ENCODE measurements at regions not wholly inside any gene's neighbourhood (a gene's known extent, or its start where the extent isn't known, plus 50 kb on each side); places are given as distances from the start of the nearest gene placed in this dataset.

GRCh38 chr4:79695848-79696247, 287.8 kb upstream of the GK2 start:
- Mint-ChIP-seq H3K4me3 (ENCODE audit: unreplicated experiment) (no peak overlapping the region), H3K4me1 (ENCODE audit: low read depth, unreplicated experiment) (peaks cover 21% of the 10 kb centered on the region), H3K36me3 (ENCODE audit: insufficient read depth, unreplicated experiment) (no peaks in the 10 kb centered on the region), H3K9me3 (ENCODE audit: unreplicated experiment) (peaks cover 48% of the 10 kb centered on the region), H3K27me3 (ENCODE audit: insufficient read depth, unreplicated experiment) (no peaks in the 10 kb centered on the region), H3K27ac (ENCODE audit: unreplicated experiment) (no peak overlapping the region)
- Histone ChIP-seq H3K9me3 (no peaks in the 10 kb centered on the region; the same call in 1 of the 2 replicates), H3K36me3 (ENCODE audit: control insufficient read depth, insufficient read depth, low read length) (no peaks in the 10 kb centered on the region), H3K4me1 (peaks cover 5% of the 10 kb centered on the region; the same call in 1 of the 2 replicates), H3K4me3 (ENCODE audit: low read depth, low read length) (no peak overlapping the region), H3K27me3 (replicated peaks; ENCODE audit: control insufficient read depth, insufficient read depth, low read length) (no peaks in the 10 kb centered on the region)
- BruUV-seq (replicated peaks): no TSS peak
- intact Hi-C loops (cut with micrococcal nuclease; ENCODE audit: unreplicated experiment): no loop called here
- DNase-seq: no peak
- ChIA-PET POLR2A (no interaction called here), CTCF (no interaction called here)
- TF ChIP-seq, protein P1, sequence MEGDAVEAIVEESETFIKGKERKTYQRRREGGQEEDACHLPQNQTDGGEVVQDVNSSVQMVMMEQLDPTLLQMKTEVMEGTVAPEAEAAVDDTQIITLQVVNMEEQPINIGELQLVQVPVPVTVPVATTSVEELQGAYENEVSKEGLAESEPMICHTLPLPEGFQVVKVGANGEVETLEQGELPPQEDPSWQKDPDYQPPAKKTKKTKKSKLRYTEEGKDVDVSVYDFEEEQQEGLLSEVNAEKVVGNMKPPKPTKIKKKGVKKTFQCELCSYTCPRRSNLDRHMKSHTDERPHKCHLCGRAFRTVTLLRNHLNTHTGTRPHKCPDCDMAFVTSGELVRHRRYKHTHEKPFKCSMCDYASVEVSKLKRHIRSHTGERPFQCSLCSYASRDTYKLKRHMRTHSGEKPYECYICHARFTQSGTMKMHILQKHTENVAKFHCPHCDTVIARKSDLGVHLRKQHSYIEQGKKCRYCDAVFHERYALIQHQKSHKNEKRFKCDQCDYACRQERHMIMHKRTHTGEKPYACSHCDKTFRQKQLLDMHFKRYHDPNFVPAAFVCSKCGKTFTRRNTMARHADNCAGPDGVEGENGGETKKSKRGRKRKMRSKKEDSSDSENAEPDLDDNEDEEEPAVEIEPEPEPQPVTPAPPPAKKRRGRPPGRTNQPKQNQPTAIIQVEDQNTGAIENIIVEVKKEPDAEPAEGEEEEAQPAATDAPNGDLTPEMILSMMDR (IDR thresholded peaks at IDR 0.05; ENCODE audit: insufficient read depth in 1 of 2, low read depth in 1 of 2, low read length in 1 of 2, severe bottlenecking in 1 of 2, unreplicated experiment in 1 of 2): no peak

DNA sequence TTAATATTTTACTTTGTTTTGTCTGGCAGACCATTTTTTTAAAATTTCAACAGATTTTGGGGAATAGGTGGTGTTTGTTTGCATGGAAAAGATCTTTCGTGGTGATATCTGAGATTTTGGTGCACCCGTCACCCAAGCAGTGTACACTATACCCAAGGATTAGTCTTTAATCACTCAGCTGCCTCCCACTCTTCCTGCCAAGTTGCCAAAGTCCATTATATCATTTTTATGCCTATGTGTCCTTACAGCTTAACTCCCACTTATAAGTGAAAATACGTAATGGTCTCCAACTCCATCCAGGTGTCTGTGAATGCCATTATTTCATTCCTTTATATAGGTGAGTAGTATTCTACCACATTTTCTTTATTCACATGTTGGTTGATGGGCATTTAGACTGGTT, 281.7 kb upstream of the GK2 start:
- H3K4me3 ChIP-seq (ENCODE audit: low read depth, low read length): no peak overlapping the region
- Mint-ChIP-seq H3K4me1 (ENCODE audit: low read depth, unreplicated experiment) (no peaks in the 10 kb centered on the region), H3K27ac (ENCODE audit: unreplicated experiment) (no peak overlapping the region), H3K36me3 (ENCODE audit: insufficient read depth, unreplicated experiment) (no peaks in the 10 kb centered on the region), H3K27me3 (ENCODE audit: insufficient read depth, unreplicated experiment) (peaks cover 3% of the 10 kb centered on the region), H3K9me3 (ENCODE audit: unreplicated experiment) (peaks cover 23% of the 10 kb centered on the region), H3K4me3 (ENCODE audit: unreplicated experiment) (no peak overlapping the region)
- ChIA-PET CTCF (no interaction called here), POLR2A (no interaction called here)
- H3K27me3 ChIP-seq (replicated peaks; ENCODE audit: control insufficient read depth, insufficient read depth, low read length): no peaks in the 10 kb centered on the region
- DNase-seq: no peak
- no TSS peak for BruUV-seq (replicated peaks)
- intact Hi-C loops (cut with micrococcal nuclease; ENCODE audit: unreplicated experiment): loop anchor here (10.0 kb wide), 1 partner anchor 735 kb away; no protein-coding TSS in a partner anchor
- H3K36me3 ChIP-seq (ENCODE audit: control insufficient read depth, insufficient read depth, low read length): no peaks in the 10 kb centered on the region
- H3K9me3 ChIP-seq: no peaks in the 10 kb centered on the region; the same call in 1 of the 2 replicates
- no peaks in the 10 kb centered on the region for H3K4me1 ChIP-seq
- TF ChIP-seq, protein P1 (IDR thresholded peaks at IDR 0.05; ENCODE audit: insufficient read depth in 1 of 2, low read depth in 1 of 2, low read length in 1 of 2, severe bottlenecking in 1 of 2, unreplicated experiment in 1 of 2): no peak

DNA sequence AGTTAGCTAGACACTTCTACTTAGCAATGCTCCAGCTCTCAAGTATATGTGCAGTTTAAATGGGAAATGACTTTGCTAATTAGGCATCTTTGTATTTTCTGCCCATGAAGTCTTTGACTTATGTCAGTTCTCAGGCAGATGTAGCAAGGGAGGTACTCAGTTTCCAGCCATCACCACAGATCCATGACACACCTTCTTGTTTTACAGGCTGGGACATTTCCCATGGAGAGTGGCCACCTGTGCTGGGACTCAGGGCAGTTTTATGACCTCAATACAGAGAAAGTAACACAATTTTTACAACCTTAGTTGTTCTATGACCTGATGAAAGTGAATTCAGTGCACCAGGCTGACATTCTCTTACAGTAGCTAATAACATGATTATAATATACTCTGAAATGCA, 280.7 kb upstream of the GK2 start:
- H3K27me3 ChIP-seq (replicated peaks; ENCODE audit: control insufficient read depth, insufficient read depth, low read length): no peaks in the 10 kb centered on the region
- DNase-seq: no peak
- no peak overlapping the region for H3K4me3 ChIP-seq (ENCODE audit: low read depth, low read length)
- ChIA-PET CTCF (no interaction called here), POLR2A (no interaction called here)
- peaks cover 13% of the 10 kb centered on the region for H3K9me3 Mint-ChIP-seq (ENCODE audit: unreplicated experiment)
- H3K36me3 Mint-ChIP-seq (ENCODE audit: insufficient read depth, unreplicated experiment): no peaks in the 10 kb centered on the region
- no peaks in the 10 kb centered on the region for H3K4me1 ChIP-seq
- no peak overlapping the region for H3K27ac Mint-ChIP-seq (ENCODE audit: unreplicated experiment)
- no peaks in the 10 kb centered on the region; the same call in 1 of the 2 replicates for H3K9me3 ChIP-seq
- BruUV-seq (replicated peaks): no TSS peak
- no peak overlapping the region for H3K4me3 Mint-ChIP-seq (ENCODE audit: unreplicated experiment)
- intact Hi-C loops (cut with micrococcal nuclease; ENCODE audit: unreplicated experiment): loop anchor here (10.0 kb wide), 1 partner anchor 734 kb away; no protein-coding TSS in a partner anchor
- H3K27me3 Mint-ChIP-seq (ENCODE audit: insufficient read depth, unreplicated experiment): peaks cover 3% of the 10 kb centered on the region
- no peaks in the 10 kb centered on the region for H3K4me1 Mint-ChIP-seq (ENCODE audit: low read depth, unreplicated experiment)
- TF ChIP-seq, protein P1 (IDR thresholded peaks at IDR 0.05; ENCODE audit: insufficient read depth in 1 of 2, low read depth in 1 of 2, low read length in 1 of 2, severe bottlenecking in 1 of 2, unreplicated experiment in 1 of 2): no peak
- no peaks in the 10 kb centered on the region for H3K36me3 ChIP-seq (ENCODE audit: control insufficient read depth, insufficient read depth, low read length)
